HG02870 (cell line): ENCODE measurements at regions not wholly inside any gene's neighbourhood (a gene's known extent, or its start where the extent isn't known, plus 50 kb on each side); places are given as distances from the start of the nearest gene placed in this dataset.

ENCODE experiments used
- ATAC-seq: cut with Tn5 transposase; IDR thresholded peaks from one replicate; pipeline ENCODE4 v1.9.1; 2021; ENCODE audit warnings: mild to moderate bottlenecking, moderate library complexity; ENCODE audit not compliant: unreplicated experiment

- ATAC-seq: no peak
Observed at GRCh38 chr13:103862525-103862924, 796.3 kb upstream of the SLC10A2 start.

DNA sequence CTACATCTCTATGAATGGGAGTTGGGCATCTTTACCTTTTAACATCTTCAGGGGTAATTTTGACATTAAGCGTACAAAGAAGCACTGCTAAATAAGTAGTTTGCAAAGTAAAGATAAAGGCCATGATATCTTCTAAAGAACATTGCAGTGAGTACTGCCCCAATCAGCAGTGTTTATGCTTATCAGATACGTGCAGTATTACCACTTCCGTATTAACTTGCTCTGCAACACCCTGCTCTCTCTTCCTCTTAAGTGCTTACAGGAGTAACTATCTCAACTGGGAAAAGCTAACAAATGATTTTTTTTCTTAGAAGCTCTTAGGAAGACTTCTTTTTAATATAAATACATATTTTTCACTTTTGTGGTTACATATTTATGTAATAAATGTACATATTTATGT is 793.7 kb upstream of the SLC10A2 start:
- ATAC-seq: no peak

GRCh38 chr13:103852036-103852435 is 785.8 kb upstream of the SLC10A2 start:
- ATAC-seq: no peak

GRCh38 chr13:103844471-103844870 is 778.3 kb upstream of the SLC10A2 start:
- no peak for ATAC-seq

- no peak for ATAC-seq
Observed at GRCh38 chr13:103839460-103839859, 773.2 kb upstream of the SLC10A2 start.

GRCh38 chr13:103835052-103835451 is 768.8 kb upstream of the SLC10A2 start:
- ATAC-seq: no peak

DNA sequence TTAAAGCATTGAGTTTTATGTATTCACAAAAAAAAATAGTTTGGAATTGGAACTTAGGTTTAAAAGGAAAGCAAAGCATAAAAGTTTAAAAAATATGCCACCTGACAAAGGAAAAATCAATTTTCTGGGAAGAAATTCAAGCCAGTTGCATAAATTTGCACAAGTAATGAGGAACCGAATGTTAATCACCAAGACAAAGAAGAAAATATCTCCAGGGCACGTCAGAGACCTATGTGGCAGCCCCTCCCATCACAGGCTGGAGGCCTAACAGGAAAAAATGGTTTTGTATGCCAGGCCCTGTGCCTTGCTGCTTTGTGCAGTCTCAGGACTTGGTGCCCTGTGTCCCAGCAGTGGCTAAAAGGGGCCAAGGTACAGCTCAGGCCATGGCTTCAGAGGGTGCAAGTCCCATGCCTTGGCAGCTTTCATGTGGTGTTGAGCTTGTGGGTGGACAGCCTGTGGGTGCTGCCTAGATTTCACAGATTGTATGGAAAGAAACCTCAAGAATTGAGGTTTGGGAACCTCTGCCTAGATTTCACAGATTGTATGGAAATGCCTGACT is 767.2 kb upstream of the SLC10A2 start:
- no peak for ATAC-seq

DNA sequence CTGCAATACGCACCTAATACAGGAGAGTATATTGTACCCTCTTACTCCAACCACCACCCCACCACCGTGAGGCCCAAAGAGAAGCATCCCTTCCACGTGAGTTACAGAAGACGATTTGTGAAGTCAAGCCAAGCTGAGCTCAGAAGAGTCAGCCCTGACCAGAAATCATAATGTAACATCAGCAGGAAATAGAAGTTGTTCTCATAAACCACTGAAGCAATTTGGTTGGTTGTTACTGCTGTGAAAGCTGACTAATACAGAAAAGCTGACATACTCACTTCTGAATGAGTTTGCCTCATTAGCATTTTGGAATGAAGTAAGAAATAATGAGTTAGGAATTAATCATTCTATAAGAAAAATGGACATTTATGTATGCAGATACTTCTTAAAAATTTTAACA is 749.4 kb upstream of the SLC10A2 start:
- ATAC-seq: no peak

DNA sequence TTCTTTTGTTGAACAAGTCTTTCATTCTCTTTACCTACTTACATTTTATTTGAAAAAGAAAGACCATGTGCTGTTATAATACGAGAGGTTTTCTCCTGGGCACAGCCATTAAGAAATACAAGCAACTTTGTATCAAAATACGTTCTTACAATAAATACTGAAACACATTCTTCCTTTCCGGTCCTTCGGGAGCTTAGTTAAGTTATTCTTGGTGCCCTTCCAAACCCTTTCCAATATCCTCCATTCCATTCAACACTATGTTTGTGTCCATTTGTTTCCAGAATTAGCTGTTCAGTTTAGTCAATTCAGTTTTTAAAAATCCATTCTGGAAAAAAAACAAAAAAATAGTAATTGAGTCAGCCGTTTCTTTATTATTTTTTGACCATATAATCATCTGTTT is 746.8 kb upstream of the SLC10A2 start:
- no peak for ATAC-seq

DNA sequence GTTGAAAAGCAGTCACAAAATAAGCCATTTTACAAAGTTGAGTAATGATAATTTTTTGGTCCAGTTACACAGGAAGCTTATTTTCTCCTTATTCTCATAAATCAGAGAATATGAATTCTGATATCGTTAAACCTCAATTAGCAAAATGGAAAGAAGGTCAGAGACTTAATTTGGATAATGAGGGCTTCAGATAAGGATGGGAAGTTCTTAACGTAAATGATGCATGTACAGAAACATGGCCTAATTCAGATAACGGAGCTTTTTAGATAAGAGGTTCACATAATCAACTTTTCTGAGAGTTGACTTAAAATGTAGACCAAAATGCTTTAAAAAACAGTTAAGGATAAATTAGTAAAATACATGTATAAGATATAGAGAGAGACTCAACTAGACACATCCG is 746.3 kb upstream of the SLC10A2 start:
- no peak for ATAC-seq

GRCh38 chr13:103810026-103810425 is 743.8 kb upstream of the SLC10A2 start:
- no peak for ATAC-seq

DNA sequence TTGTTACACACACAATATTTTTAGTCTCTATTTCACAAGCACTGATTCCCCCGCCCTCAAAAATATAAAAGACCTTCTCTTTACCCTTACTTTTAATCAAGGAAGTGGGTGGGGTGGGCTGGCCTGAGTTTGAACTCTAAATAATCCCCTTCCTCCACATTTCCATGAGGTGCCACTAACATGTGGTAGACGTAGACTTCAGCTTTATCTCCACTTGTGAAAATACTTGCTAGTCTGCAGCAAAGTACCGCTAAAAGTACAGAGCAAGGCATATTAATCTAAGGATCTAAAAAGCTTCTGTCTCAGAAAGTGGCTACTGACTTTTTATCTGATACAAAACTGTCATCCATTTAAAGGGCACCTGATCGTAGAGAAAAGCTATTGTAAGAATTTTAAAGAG is 739.6 kb upstream of the SLC10A2 start:
- ATAC-seq: no peak

GRCh38 chr13:103803349-103803748 is 737.1 kb upstream of the SLC10A2 start:
- ATAC-seq: no peak

DNA sequence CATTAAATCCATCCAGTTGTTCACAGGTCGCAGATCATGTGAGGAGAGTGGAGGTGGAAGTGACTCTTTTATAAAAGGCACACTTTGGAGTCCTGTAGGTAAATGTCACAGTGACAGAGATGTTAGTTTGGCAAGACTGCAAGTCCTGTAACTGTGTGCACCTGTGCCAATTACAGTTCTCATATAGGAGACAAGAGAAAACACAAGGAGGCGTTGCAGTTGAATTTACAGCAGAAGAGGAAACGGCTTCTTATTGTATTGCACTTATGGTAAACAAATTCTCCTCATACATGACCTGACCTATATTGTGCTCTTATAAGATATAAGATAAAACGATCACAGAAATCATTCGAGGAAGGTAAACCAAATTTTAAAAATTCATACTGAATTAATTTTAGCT is 732.8 kb upstream of the SLC10A2 start:
- no peak for ATAC-seq

GRCh38 chr13:103795892-103796478 is 729.8 kb upstream of the SLC10A2 start:
- ATAC-seq: no peak

GRCh38 chr13:103794526-103794925 is 728.3 kb upstream of the SLC10A2 start:
- no peak for ATAC-seq

GRCh38 chr13:103788061-103788652 is 721.9 kb upstream of the SLC10A2 start:
- no peak for ATAC-seq

GRCh38 chr13:103772576-103772975 is 706.4 kb upstream of the SLC10A2 start:
- no peak for ATAC-seq

GRCh38 chr13:103762523-103762922 is 696.3 kb upstream of the SLC10A2 start:
- ATAC-seq: no peak

- no peak for ATAC-seq
Observed at GRCh38 chr13:103759361-103759760, 693.1 kb upstream of the SLC10A2 start.

DNA sequence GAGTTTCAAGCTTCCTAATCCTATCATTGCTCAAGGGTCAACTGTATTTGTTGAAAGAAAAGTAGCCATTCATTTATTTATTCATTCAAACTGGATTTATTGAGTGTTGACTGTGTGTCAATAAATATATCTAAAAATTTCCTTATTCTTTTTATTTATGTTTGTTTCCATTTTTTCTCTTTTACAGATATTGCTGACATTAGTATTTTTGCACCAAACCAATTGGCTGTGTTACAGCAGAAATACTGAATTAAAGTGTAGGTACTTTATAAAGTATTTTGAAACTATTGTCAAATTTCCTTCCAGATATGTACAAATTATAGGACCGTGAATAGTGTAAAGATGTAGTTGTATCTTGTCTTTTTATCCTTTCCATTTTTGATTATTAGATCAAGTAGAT is 692.0 kb upstream of the SLC10A2 start:
- no peak for ATAC-seq

GRCh38 chr13:103757361-103757760 is 691.1 kb upstream of the SLC10A2 start:
- no peak for ATAC-seq

- ATAC-seq: no peak
Observed at GRCh38 chr13:103754783-103755182, 688.6 kb upstream of the SLC10A2 start.
